ENCODE measurements at regions not wholly inside any gene's neighbourhood (a gene's known extent, or its start where the extent isn't known, plus 50 kb on each side); places are given as distances from the start of the nearest gene placed in this dataset.

DNA sequence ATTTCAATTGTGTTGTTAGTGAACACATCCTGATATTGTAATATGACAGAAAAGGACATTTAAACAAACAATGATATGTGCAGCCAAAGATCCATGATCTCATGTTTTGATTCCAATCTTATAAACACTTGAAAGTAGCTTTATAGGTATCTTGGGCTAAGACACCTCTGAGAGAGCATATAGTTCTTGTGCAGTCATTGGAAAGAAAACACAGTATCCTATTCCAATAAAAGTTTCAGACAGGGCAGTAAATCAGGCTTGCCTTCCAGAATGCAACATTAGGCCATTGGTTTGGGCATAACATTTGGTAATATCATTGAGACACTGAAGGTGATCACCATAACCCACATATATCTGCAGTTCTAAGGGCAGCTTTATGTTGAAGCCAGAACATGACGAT, 188.3 kb upstream of the HCCS start:
- TF ChIP-seq EP300 (conservative IDR thresholded peaks at IDR 0.05; ENCODE audit: poor library complexity, severe bottlenecking) = no peak
- TF ChIP-seq SMC3 (conservative IDR thresholded peaks at IDR 0.05; ENCODE audit: poor library complexity) = no peak
- TF ChIP-seq MXI1 (conservative IDR thresholded peaks at IDR 0.05; ENCODE audit: poor library complexity, severe bottlenecking) = no peak
- no peak for TF ChIP-seq RAD21 (conservative IDR thresholded peaks at IDR 0.05)
- no peak overlapping the region for H3K27ac ChIP-seq (ENCODE audit: low read length)
- no peaks in the 10 kb centered on the region for H3K27me3 ChIP-seq (ENCODE audit: insufficient read depth, low read depth, low read length)
- H3K36me3 ChIP-seq (ENCODE audit: insufficient read depth, low read length) = no peaks in the 10 kb centered on the region
- H3K9ac ChIP-seq (ENCODE audit: low read length) = no peak overlapping the region
- no peak overlapping the region for H2AFZ ChIP-seq (ENCODE audit: low read depth, low read length)
- H4K20me1 ChIP-seq (ENCODE audit: insufficient read depth) = no peaks in the 10 kb centered on the region
- H3K4me2 ChIP-seq (ENCODE audit: low read length) = no peak overlapping the region
- H3K79me2 ChIP-seq (replicated peaks; ENCODE audit: insufficient read depth, low read length) = no peaks in the 10 kb centered on the region
- no peak overlapping the region for H3K4me3 ChIP-seq (ENCODE audit: low read length)
- H3K9me2 ChIP-seq (ENCODE audit: insufficient read depth, low read length) = no peaks in the 10 kb centered on the region
- H3F3A ChIP-seq (ENCODE audit: insufficient read depth, low read length, poor library complexity, severe bottlenecking) = no peaks in the 10 kb centered on the region
- no peaks in the 10 kb centered on the region for H3K9me3 ChIP-seq (ENCODE audit: low read length)

DNA sequence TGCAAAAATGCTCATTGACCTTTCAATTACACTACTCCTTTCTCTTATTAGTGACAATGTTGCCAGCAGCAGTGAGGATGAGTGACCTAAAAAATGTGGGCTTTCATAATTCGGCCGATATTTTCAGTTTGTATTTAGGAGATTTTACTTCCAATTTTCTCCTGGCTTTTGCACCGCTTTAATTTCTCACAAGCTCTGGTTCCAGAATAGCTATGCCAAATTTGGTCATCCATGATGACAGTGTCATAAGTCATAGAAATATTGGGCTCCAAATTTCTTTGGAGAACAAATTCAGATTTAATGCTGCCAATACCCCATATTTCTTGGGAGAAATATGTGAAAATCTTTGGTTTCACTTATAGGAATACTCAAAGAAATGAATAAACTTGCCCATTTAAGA, 187.7 kb upstream of the HCCS start:
- no peaks in the 10 kb centered on the region for H3K9me3 ChIP-seq (ENCODE audit: low read length)
- H3K4me2 ChIP-seq (ENCODE audit: low read length) = no peak overlapping the region
- no peak overlapping the region for H3K9ac ChIP-seq (ENCODE audit: low read length)
- no peaks in the 10 kb centered on the region for H3F3A ChIP-seq (ENCODE audit: insufficient read depth, low read length, poor library complexity, severe bottlenecking)
- no peak overlapping the region for H3K27ac ChIP-seq (ENCODE audit: low read length)
- no peak overlapping the region for H3K4me3 ChIP-seq (ENCODE audit: low read length)
- H3K9me2 ChIP-seq (ENCODE audit: insufficient read depth, low read length) = no peaks in the 10 kb centered on the region
- no peak overlapping the region for H2AFZ ChIP-seq (ENCODE audit: low read depth, low read length)
- H3K79me2 ChIP-seq (replicated peaks; ENCODE audit: insufficient read depth, low read length) = no peaks in the 10 kb centered on the region
- H3K27me3 ChIP-seq (ENCODE audit: insufficient read depth, low read depth, low read length) = no peaks in the 10 kb centered on the region
- TF ChIP-seq TAF1 (IDR thresholded peaks at IDR 0.05; ENCODE audit: low read depth) (no peak), MXI1 (conservative IDR thresholded peaks at IDR 0.05; ENCODE audit: poor library complexity, severe bottlenecking) (no peak), SMC3 (conservative IDR thresholded peaks at IDR 0.05; ENCODE audit: poor library complexity) (no peak), EZH2 (IDR thresholded peaks at IDR 0.05; ENCODE audit: borderline replicate concordance, insufficient read depth, low read length, poor library complexity, severe bottlenecking) (no peak), POLR2AphosphoS5 (IDR thresholded peaks at IDR 0.05) (no peak), EP300 (conservative IDR thresholded peaks at IDR 0.05; ENCODE audit: poor library complexity, severe bottlenecking) (no peak)
- TF ChIP-seq, protein P1, sequence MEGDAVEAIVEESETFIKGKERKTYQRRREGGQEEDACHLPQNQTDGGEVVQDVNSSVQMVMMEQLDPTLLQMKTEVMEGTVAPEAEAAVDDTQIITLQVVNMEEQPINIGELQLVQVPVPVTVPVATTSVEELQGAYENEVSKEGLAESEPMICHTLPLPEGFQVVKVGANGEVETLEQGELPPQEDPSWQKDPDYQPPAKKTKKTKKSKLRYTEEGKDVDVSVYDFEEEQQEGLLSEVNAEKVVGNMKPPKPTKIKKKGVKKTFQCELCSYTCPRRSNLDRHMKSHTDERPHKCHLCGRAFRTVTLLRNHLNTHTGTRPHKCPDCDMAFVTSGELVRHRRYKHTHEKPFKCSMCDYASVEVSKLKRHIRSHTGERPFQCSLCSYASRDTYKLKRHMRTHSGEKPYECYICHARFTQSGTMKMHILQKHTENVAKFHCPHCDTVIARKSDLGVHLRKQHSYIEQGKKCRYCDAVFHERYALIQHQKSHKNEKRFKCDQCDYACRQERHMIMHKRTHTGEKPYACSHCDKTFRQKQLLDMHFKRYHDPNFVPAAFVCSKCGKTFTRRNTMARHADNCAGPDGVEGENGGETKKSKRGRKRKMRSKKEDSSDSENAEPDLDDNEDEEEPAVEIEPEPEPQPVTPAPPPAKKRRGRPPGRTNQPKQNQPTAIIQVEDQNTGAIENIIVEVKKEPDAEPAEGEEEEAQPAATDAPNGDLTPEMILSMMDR (IDR thresholded peaks at IDR 0.05; ENCODE audit: poor library complexity, severe bottlenecking) = no peak
- H3K36me3 ChIP-seq (ENCODE audit: insufficient read depth, low read length) = no peaks in the 10 kb centered on the region
- H4K20me1 ChIP-seq (ENCODE audit: insufficient read depth) = no peaks in the 10 kb centered on the region

DNA sequence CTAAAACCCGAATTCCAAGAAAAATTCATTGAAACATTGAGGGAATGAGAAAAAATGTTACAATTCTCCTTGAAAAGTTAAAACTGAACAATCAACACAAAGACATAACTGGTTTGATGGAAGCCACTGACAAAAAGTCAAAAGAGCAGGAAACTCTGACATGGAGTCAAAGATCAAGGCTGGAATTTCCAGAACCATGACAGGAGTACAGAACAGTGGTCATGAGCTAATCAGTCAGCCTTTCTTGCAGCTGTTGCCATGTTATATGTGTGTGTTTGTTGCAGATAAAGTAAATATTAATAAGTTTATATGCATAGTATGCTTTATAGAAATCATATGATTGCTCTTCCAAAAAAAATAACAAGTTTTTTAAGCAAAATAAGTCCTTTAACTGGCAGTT, 184.7 kb upstream of the HCCS start:
- Histone ChIP-seq H3K36me3 (ENCODE audit: insufficient read depth, low read length) (no peaks in the 10 kb centered on the region), H3K4me2 (ENCODE audit: low read length) (no peak overlapping the region), H3K27ac (ENCODE audit: low read length) (no peak overlapping the region), H3K9me3 (ENCODE audit: low read length) (no peaks in the 10 kb centered on the region), H3F3A (ENCODE audit: insufficient read depth, low read length, poor library complexity, severe bottlenecking) (no peaks in the 10 kb centered on the region), H3K9ac (ENCODE audit: low read length) (no peak overlapping the region), H3K4me3 (ENCODE audit: low read length) (no peak overlapping the region), H3K9me2 (ENCODE audit: insufficient read depth, low read length) (no peaks in the 10 kb centered on the region), H4K20me1 (ENCODE audit: insufficient read depth) (no peaks in the 10 kb centered on the region), H2AFZ (ENCODE audit: low read depth, low read length) (no peak overlapping the region), H3K79me2 (replicated peaks; ENCODE audit: insufficient read depth, low read length) (no peaks in the 10 kb centered on the region), H3K27me3 (ENCODE audit: insufficient read depth, low read depth, low read length) (no peaks in the 10 kb centered on the region)
- TF ChIP-seq MXI1 (conservative IDR thresholded peaks at IDR 0.05; ENCODE audit: poor library complexity, severe bottlenecking) (no peak), POLR2AphosphoS5 (IDR thresholded peaks at IDR 0.05) (no peak), EP300 (conservative IDR thresholded peaks at IDR 0.05; ENCODE audit: poor library complexity, severe bottlenecking) (no peak), SMC3 (conservative IDR thresholded peaks at IDR 0.05; ENCODE audit: poor library complexity) (no peak), EZH2 (IDR thresholded peaks at IDR 0.05; ENCODE audit: borderline replicate concordance, insufficient read depth, low read length, poor library complexity, severe bottlenecking) (no peak), RAD21 (conservative IDR thresholded peaks at IDR 0.05) (no peak), TAF1 (IDR thresholded peaks at IDR 0.05; ENCODE audit: low read depth) (no peak)
- TF ChIP-seq, protein P1 (IDR thresholded peaks at IDR 0.05; ENCODE audit: poor library complexity, severe bottlenecking) = no peak
- TF ChIP-seq, protein P2, sequence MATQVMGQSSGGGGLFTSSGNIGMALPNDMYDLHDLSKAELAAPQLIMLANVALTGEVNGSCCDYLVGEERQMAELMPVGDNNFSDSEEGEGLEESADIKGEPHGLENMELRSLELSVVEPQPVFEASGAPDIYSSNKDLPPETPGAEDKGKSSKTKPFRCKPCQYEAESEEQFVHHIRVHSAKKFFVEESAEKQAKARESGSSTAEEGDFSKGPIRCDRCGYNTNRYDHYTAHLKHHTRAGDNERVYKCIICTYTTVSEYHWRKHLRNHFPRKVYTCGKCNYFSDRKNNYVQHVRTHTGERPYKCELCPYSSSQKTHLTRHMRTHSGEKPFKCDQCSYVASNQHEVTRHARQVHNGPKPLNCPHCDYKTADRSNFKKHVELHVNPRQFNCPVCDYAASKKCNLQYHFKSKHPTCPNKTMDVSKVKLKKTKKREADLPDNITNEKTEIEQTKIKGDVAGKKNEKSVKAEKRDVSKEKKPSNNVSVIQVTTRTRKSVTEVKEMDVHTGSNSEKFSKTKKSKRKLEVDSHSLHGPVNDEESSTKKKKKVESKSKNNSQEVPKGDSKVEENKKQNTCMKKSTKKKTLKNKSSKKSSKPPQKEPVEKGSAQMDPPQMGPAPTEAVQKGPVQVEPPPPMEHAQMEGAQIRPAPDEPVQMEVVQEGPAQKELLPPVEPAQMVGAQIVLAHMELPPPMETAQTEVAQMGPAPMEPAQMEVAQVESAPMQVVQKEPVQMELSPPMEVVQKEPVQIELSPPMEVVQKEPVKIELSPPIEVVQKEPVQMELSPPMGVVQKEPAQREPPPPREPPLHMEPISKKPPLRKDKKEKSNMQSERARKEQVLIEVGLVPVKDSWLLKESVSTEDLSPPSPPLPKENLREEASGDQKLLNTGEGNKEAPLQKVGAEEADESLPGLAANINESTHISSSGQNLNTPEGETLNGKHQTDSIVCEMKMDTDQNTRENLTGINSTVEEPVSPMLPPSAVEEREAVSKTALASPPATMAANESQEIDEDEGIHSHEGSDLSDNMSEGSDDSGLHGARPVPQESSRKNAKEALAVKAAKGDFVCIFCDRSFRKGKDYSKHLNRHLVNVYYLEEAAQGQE (IDR thresholded peaks at IDR 0.05; ENCODE audit: borderline replicate concordance) = no peak

Measured in neural cell (in vitro differentiated cells).